Neural progenitor cell (in vitro differentiated cells): ENCODE measurements at regions not wholly inside any gene's neighbourhood (a gene's known extent, or its start where the extent isn't known, plus 50 kb on each side); places are given as distances from the start of the nearest gene placed in this dataset.

Experiments used
- CTCF ChIP-seq: fragments of 200-600 bp; sonication (generic); IDR thresholded peaks from 2 replicates; pipeline ENCODE4 v1.5.1; 2017; ENCODE audit warnings: antibody characterized with exemption, mild to moderate bottlenecking
- EZH2phosphoT487 ChIP-seq: fragments of 200-600 bp; sonication (generic); IDR thresholded peaks from 2 replicates; pipeline ENCODE4 v1.6.1; 2017; ENCODE audit warnings: antibody characterized with exemption

GRCh38 chr6:2552526-2553154 is 198.1 kb downstream of the MYLK4 start:
- no peak for TF ChIP-seq CTCF
- TF ChIP-seq EZH2phosphoT487 = no peak
